GM12878 (cell line): ENCODE measurements at regions not wholly inside any gene's neighbourhood (a gene's known extent, or its start where the extent isn't known, plus 50 kb on each side); places are given as distances from the start of the nearest gene placed in this dataset.

Experiments used
- BMI1 ChIP-seq: fragments of 450-650 bp; IDR thresholded peaks from 2 replicates; pipeline ENCODE4 v1.6.1; 2016; ENCODE audit warnings: mild to moderate bottlenecking, moderate library complexity, borderline replicate concordance
- CREB1 ChIP-seq: IDR thresholded peaks from 2 replicates; pipeline ENCODE4 v1.6.1; 2012; ENCODE audit warnings: low read depth, mild to moderate bottlenecking, inconsistent platforms
- EZH2 ChIP-seq: IDR thresholded peaks from 2 replicates; pipeline ENCODE4 v1.6.1; 2012; ENCODE audit warnings: low read depth, mild to moderate bottlenecking, control low read depth, inconsistent platforms, low read length, borderline replicate concordance; ENCODE audit not compliant: control insufficient read depth
- GABPA ChIP-seq: IDR thresholded peaks from 2 replicates; pipeline ENCODE4 v1.6.1; 2014; ENCODE audit warnings: antibody characterized with exemption, low read depth, mild to moderate bottlenecking, inconsistent platforms
- MAX ChIP-seq: IDR thresholded peaks from 2 replicates; pipeline ENCODE4 v1.6.1; 2012; ENCODE audit warnings: low read depth, low read length, improper control_type of control experiment
- POLR2AphosphoS5 ChIP-seq: IDR thresholded peaks from 2 replicates; pipeline ENCODE4 v1.6.1; 2011; ENCODE audit warnings: mild to moderate bottlenecking, low read length, inconsistent platforms
- POU2F2 ChIP-seq: IDR thresholded peaks from 3 replicates; pipeline ENCODE4 v1.6.1; 2011; ENCODE audit warnings: low read depth, mild to moderate bottlenecking, low read length, borderline replicate concordance
- TF ChIP-seq, protein P1 (sequence below): IDR thresholded peaks from 2 replicates; pipeline ENCODE4 v1.6.1; 2011; ENCODE audit warnings: low read depth, low read length, improper control_type of control experiment, borderline replicate concordance

GRCh38 chr5:10166392-10166791 lies 83.3 kb downstream of the ATPSCKMT start:
- TF ChIP-seq, protein P1, sequence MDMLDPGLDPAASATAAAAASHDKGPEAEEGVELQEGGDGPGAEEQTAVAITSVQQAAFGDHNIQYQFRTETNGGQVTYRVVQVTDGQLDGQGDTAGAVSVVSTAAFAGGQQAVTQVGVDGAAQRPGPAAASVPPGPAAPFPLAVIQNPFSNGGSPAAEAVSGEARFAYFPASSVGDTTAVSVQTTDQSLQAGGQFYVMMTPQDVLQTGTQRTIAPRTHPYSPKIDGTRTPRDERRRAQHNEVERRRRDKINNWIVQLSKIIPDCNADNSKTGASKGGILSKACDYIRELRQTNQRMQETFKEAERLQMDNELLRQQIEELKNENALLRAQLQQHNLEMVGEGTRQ = no peak
- TF ChIP-seq POLR2AphosphoS5 (no peak), MAX (no peak), BMI1 (no peak), CREB1 (no peak), EZH2 (no peak), GABPA (no peak), POU2F2 (no peak)
